Glutamatergic neuron (in vitro differentiated cells): ENCODE measurements at regions not wholly inside any gene's neighbourhood (a gene's known extent, or its start where the extent isn't known, plus 50 kb on each side); places are given as distances from the start of the nearest gene placed in this dataset.

ENCODE experiments used
- DNase-seq: peaks from one replicate; pipeline ENCODE4 v3.0.0; 2022
- H3K27ac Mint-ChIP-seq: one replicate; pipeline ENCODE4 v1.8.0; 2020; ENCODE audit warnings: mild to moderate bottlenecking, mixed read lengths, inconsistent platforms; ENCODE audit not compliant: unreplicated experiment
- H3K27me3 Mint-ChIP-seq: one replicate; pipeline ENCODE4 v1.8.0; 2020; ENCODE audit warnings: mild to moderate bottlenecking, moderate library complexity, mixed read lengths, inconsistent platforms; ENCODE audit not compliant: unreplicated experiment
- H3K36me3 Mint-ChIP-seq: one replicate; pipeline ENCODE4 v1.8.0; 2020; ENCODE audit warnings: mild to moderate bottlenecking, mixed read lengths, inconsistent platforms; ENCODE audit not compliant: unreplicated experiment
- H3K4me1 Mint-ChIP-seq: one replicate; pipeline ENCODE4 v1.8.0; 2020; ENCODE audit warnings: mild to moderate bottlenecking, low read depth, mixed read lengths, inconsistent platforms; ENCODE audit not compliant: unreplicated experiment
- H3K4me3 Mint-ChIP-seq: one replicate; pipeline ENCODE4 v1.8.0; 2020; ENCODE audit warnings: mild to moderate bottlenecking, mixed read lengths, inconsistent platforms; ENCODE audit not compliant: unreplicated experiment
- H3K9me3 Mint-ChIP-seq: one replicate; pipeline ENCODE4 v1.8.0; 2020; ENCODE audit warnings: mild to moderate bottlenecking, moderate library complexity, mixed read lengths, inconsistent platforms; ENCODE audit not compliant: unreplicated experiment
- TF ChIP-seq, protein P1 (sequence below): fragments of 200-600 bp; sonication (generic); IDR thresholded peaks from one replicate; pipeline ENCODE4 v1.5.0; 2021; ENCODE audit not compliant: partially characterized antibody, unreplicated experiment

DNA sequence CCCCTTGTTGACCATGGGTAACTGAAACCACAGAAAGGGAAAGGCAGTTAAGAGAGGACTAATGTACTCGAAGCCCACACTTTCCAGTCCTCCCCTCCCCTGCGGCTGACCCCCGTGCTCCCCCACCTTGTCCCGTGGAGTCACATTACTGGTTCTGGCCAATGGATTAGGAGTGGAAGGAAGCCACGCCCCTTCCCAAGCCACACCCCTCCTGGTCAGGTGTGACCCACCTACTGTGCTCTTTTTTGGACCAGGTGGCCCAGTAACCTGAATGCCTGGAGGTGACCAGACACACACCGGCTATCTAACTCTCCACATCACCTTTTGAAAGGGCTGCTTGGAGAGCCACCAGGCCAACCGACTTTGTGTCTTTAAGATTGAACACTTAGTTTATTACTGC is 109.3 kb upstream of the MSX1 start:
- Mint-ChIP-seq H3K27ac (no peak overlapping the region), H3K27me3 (peaks cover 4% of the 10 kb centered on the region), H3K9me3 (peaks cover 3% of the 10 kb centered on the region), H3K4me1 (peaks cover 4% of the 10 kb centered on the region), H3K36me3 (peaks cover 19% of the 10 kb centered on the region), H3K4me3 (no peak overlapping the region)
- TF ChIP-seq, protein P1, sequence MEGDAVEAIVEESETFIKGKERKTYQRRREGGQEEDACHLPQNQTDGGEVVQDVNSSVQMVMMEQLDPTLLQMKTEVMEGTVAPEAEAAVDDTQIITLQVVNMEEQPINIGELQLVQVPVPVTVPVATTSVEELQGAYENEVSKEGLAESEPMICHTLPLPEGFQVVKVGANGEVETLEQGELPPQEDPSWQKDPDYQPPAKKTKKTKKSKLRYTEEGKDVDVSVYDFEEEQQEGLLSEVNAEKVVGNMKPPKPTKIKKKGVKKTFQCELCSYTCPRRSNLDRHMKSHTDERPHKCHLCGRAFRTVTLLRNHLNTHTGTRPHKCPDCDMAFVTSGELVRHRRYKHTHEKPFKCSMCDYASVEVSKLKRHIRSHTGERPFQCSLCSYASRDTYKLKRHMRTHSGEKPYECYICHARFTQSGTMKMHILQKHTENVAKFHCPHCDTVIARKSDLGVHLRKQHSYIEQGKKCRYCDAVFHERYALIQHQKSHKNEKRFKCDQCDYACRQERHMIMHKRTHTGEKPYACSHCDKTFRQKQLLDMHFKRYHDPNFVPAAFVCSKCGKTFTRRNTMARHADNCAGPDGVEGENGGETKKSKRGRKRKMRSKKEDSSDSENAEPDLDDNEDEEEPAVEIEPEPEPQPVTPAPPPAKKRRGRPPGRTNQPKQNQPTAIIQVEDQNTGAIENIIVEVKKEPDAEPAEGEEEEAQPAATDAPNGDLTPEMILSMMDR: no peak
- DNase-seq: no peak

GRCh38 chr4:4749137-4749536 is 110.3 kb upstream of the MSX1 start:
- Mint-ChIP-seq H3K9me3 (peaks cover 3% of the 10 kb centered on the region), H3K4me3 (no peak overlapping the region), H3K27ac (no peak overlapping the region), H3K4me1 (peaks cover 2% of the 10 kb centered on the region), H3K27me3 (peaks cover 2% of the 10 kb centered on the region), H3K36me3 (peaks cover 22% of the 10 kb centered on the region)
- DNase-seq: no peak
- TF ChIP-seq, protein P1: no peak

DNA sequence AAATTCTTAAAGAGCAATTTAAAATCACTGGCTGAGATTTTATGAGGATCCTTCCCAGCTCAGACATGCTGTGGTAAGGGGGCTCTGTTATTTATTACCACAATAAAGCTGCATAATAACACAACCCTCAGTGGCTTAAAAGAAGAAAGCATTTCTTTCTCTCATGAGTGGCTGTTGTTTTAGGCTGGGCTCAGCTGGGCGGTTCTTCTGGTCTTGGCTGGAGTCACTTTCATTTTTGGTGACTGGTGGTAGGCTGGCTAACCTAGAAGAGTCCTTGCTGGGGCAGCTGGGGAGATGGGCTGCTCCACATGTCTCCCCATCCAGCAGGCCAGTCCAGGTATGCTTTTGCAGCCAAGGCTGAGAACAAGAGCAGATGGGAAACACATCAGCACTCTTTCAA is 113.0 kb upstream of the MSX1 start:
- Mint-ChIP-seq H3K9me3 (peaks cover 5% of the 10 kb centered on the region), H3K27me3 (peaks cover 4% of the 10 kb centered on the region), H3K27ac (no peak overlapping the region), H3K4me3 (no peak overlapping the region), H3K36me3 (peaks cover 22% of the 10 kb centered on the region), H3K4me1 (no peaks in the 10 kb centered on the region)
- TF ChIP-seq, protein P1: no peak
- DNase-seq: no peak

DNA sequence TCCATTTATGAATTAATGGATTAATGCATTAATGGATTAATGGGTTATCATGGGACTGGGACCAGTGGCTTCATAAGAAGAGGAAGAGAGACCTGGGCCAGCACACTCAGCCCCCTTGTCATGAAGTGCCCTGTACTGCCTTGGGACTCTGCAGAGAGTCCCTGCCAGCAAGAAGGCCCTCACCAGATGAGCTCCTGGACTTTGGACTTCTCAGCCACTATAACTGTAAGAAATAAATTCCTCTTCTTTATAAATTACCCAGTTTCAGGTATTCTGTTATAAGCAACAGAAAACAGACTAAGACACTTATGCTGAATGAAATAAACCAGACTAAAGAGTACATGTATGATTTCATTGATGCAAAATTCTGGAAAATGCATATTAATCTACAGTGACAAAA is 119.4 kb upstream of the MSX1 start:
- peaks cover 2% of the 10 kb centered on the region for H3K9me3 Mint-ChIP-seq
- H3K27me3 Mint-ChIP-seq: peaks cover 3% of the 10 kb centered on the region
- H3K27ac Mint-ChIP-seq: no peak overlapping the region
- peaks cover 3% of the 10 kb centered on the region for H3K36me3 Mint-ChIP-seq
- no peak overlapping the region for H3K4me3 Mint-ChIP-seq
- H3K4me1 Mint-ChIP-seq: peaks cover under 1% of the 10 kb centered on the region
- DNase-seq: no peak
- TF ChIP-seq, protein P1: no peak

DNA sequence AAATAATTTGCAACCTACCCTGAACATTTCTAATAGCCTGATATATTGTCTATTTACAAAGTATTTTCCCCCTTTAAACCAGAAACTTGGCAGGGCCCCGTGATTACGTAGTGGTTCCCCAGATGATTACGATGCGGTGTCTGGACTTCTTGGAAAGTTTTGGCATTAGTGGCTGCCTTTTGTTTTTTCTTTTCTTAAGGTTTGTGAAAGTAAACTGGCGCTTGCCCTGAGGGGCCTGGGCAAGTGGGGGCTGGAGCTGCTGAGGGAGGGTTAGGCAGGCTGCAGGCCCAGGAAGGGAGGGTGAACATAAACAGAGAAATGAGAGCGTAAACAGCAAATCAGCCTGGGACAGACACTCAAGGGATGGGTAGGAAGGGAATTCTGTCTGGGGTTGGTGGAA is 123.6 kb upstream of the MSX1 start:
- no peak for DNase-seq
- Mint-ChIP-seq H3K27ac (no peak overlapping the region), H3K4me1 (peaks cover 4% of the 10 kb centered on the region), H3K9me3 (peaks cover 2% of the 10 kb centered on the region), H3K36me3 (no peaks in the 10 kb centered on the region), H3K4me3 (no peak overlapping the region), H3K27me3 (peaks cover 4% of the 10 kb centered on the region)
- TF ChIP-seq, protein P1: no peak
